K562 (cell line): ENCODE measurements at regions not wholly inside any gene's neighbourhood (a gene's known extent, or its start where the extent isn't known, plus 50 kb on each side); places are given as distances from the start of the nearest gene placed in this dataset.

Source experiments
- ATAC-seq: fragments of 200-7000 bp; cut with Tn5 transposase; 3 replicates; pipeline ENCODE4 v1.9.1; 2020; ENCODE audit warnings: moderate library complexity
- BruUV-seq: library from RNA; stranded (reverse); fragments of 400-500 nt; replicated peaks from 2 replicates; lab custom pipeline; 2021; lab: Mats Ljungman, UMichigan
- CTCF ChIA-PET: fragments of 300-600 bp; formaldehyde crosslinking; extraction: SDS; loops from one replicate; lab custom pipeline; 2021; ENCODE audit warnings: low intra/inter-chr PET ratio; lab: Yijun Ruan, JAX
- POLR2A ChIA-PET: fragments of 300-600, 350-650 bp; sonication (Branson Sonifier 250); formaldehyde crosslinking; extraction: SDS; loops from one replicate; lab custom pipeline; 2021; ENCODE audit warnings: antibody characterized with exemption, inconsistent platforms; lab: Yijun Ruan, JAX
- DNase-seq, 4 experiments: peaks; one replicate each; pipeline versions ENCODE4 v3.0.0 to v3.0.0-alpha.2; 2011 to 2018; ENCODE audit warnings: low spot score in 3 of 4, mixed read lengths in 3 of 4; ENCODE audit errors: extremely low read depth in 1 of 4
- FAIRE-seq: peaks from 2 replicates; lab custom pipeline; 2011; peaks lifted over from hg19 to GRCh38; lab: Jason Lieb, UNC
- H2AFZ ChIP-seq: 2 replicates; pipeline ENCODE4 v1.6.0; 2011; ENCODE audit warnings: low read depth, low read length, control low read depth, inconsistent platforms
- H3K27ac ChIP-seq: fragments of 200-600 bp; 3 replicates; pipeline ENCODE4 v1.8.0; 2011; ENCODE audit warnings: low read depth, mild to moderate bottlenecking, control low read depth, inconsistent platforms, low read length, moderate library complexity, mixed read lengths; ENCODE audit errors: extremely low read depth
- H3K27me3 ChIP-seq, 2 experiments: fragments of 300-600 bp in 1 of 2; 2 replicates in 1 of 2; 3 replicates in 1 of 2; pipeline versions ENCODE4 v1.6.0 to v1.8.0; 2011; ENCODE audit warnings: inconsistent platforms in 2 of 2, low read length in 2 of 2, mild to moderate bottlenecking in 1 of 2, mixed read lengths in 1 of 2, moderate library complexity in 1 of 2; ENCODE audit not compliant: control insufficient read depth in 2 of 2, insufficient read depth in 2 of 2
- H3K36me3 ChIP-seq: fragments of 300-600 bp; 3 replicates; pipeline ENCODE4 v1.8.0; 2011; ENCODE audit warnings: mild to moderate bottlenecking, low read length, inconsistent platforms; ENCODE audit not compliant: control insufficient read depth, insufficient read depth
- H3K4me1 ChIP-seq, 2 experiments: fragments of 200-600 bp in 1 of 2; replicated peaks in 1 of 2; 2 replicates in 1 of 2; 3 replicates in 1 of 2; pipeline versions ENCODE4 v1.5.1 to v1.8.0; 2011; ENCODE audit warnings: inconsistent platforms in 2 of 2, low read length in 2 of 2, mild to moderate bottlenecking in 1 of 2, mixed read lengths in 1 of 2, moderate library complexity in 1 of 2; ENCODE audit not compliant: control insufficient read depth in 2 of 2, insufficient read depth in 2 of 2
- H3K4me2 ChIP-seq: 2 replicates; pipeline ENCODE4 v1.6.1; 2011; ENCODE audit warnings: low read length, control low read depth, inconsistent platforms, mixed read lengths; ENCODE audit not compliant: insufficient read depth
- H3K4me3 ChIP-seq: fragments of 200-600 bp; sonication (generic), shearing (Covaris generic); 2 replicates; pipeline ENCODE4 v1.5.1; 2016; ENCODE audit warnings: control low read depth, inconsistent platforms
- H3K79me2 ChIP-seq: fragments of 200-600 bp; 3 replicates; pipeline ENCODE4 v1.8.0; 2011; ENCODE audit warnings: low read length, inconsistent platforms; ENCODE audit not compliant: control insufficient read depth, insufficient read depth
- H3K9ac ChIP-seq, 2 experiments: 2 replicates each; pipeline versions ENCODE4 v1.6.0 to v1.6.1; 2011; ENCODE audit warnings: low read depth in 2 of 2, low read length in 2 of 2, control low read depth in 1 of 2, inconsistent platforms in 1 of 2, mild to moderate bottlenecking in 1 of 2, mixed read lengths in 1 of 2; ENCODE audit not compliant: insufficient read depth in 1 of 2
- H3K9me1 ChIP-seq: one replicate; pipeline ENCODE4 v1.6.0; 2011; ENCODE audit warnings: inconsistent platforms, mild to moderate bottlenecking, low read length, moderate library complexity; ENCODE audit not compliant: control insufficient read depth, insufficient read depth
- H3K9me3 ChIP-seq: replicated peaks from 2 replicates; pipeline ENCODE4 v1.5.1; 2011; ENCODE audit warnings: low read depth, low read length, inconsistent platforms; ENCODE audit not compliant: control insufficient read depth, insufficient read depth
- H4K20me1 ChIP-seq: replicated peaks from 2 replicates; pipeline ENCODE4 v1.6.1; 2011; ENCODE audit warnings: low read length, inconsistent platforms, mixed read lengths; ENCODE audit not compliant: control insufficient read depth, insufficient read depth
- ARID1B ChIP-seq: fragments of 450-650 bp; IDR thresholded peaks from 2 replicates; pipeline ENCODE4 v1.6.1; 2016; ENCODE audit warnings: antibody characterized with exemption, mild to moderate bottlenecking, inconsistent platforms
- CBX3 ChIP-seq, 2 experiments: IDR thresholded peaks; 1 replicate in 1 of 2; 2 replicates in 1 of 2; pipeline ENCODE4 v1.6.1; 2012; ENCODE audit warnings: inconsistent platforms in 2 of 2, low read length in 2 of 2, borderline replicate concordance in 1 of 2, control low read depth in 1 of 2
- GABPB1 ChIP-seq: sonication (generic); formaldehyde crosslinking; IDR thresholded peaks from 2 replicates; pipeline ENCODE4 v1.8.0; 2022; ENCODE audit warnings: mild to moderate bottlenecking, missing genetic modification reagents
- KAT8 ChIP-seq: fragments of 450-650 bp; IDR thresholded peaks from 2 replicates; pipeline ENCODE4 v1.6.1; 2016; ENCODE audit warnings: low read depth, mild to moderate bottlenecking
- KLF13 ChIP-seq: fragments of 450-650 bp; IDR thresholded peaks from 2 replicates; pipeline ENCODE4 v1.6.1; 2016; ENCODE audit warnings: missing genetic modification characterization, low read depth, mild to moderate bottlenecking, missing compliant biosample characterization, moderate library complexity, borderline replicate concordance
- KLF6 ChIP-seq: fragments of 250-450 bp; sonication (Bioruptor Pico); IDR thresholded peaks from 2 replicates; pipeline ENCODE4 v1.4.0; 2020; ENCODE audit warnings: mild to moderate bottlenecking, moderate library complexity, borderline replicate concordance
- TAL1 ChIP-seq: fragments of 450-650 bp; IDR thresholded peaks from 2 replicates; pipeline ENCODE4 v1.6.1; 2016; ENCODE audit warnings: mild to moderate bottlenecking
- TEAD2 ChIP-seq: fragments of 450-650 bp; IDR thresholded peaks from 2 replicates; pipeline ENCODE4 v1.6.1; 2016; ENCODE audit warnings: missing genetic modification characterization, control low read depth, missing compliant biosample characterization
- ZC3H11A ChIP-seq: IDR thresholded peaks from 2 replicates; pipeline ENCODE4 v1.6.1; 2012; ENCODE audit warnings: low read depth, low read length, improper control_type of control experiment
- ZFP1 ChIP-seq: fragments of 450-650 bp; formaldehyde crosslinking; IDR thresholded peaks from 2 replicates; pipeline ENCODE4 v1.4.0; 2020; ENCODE audit warnings: mild to moderate bottlenecking, mixed read lengths
- ZNF165 ChIP-seq: fragments of 250-450 bp; sonication (Bioruptor Pico); IDR thresholded peaks from 2 replicates; pipeline ENCODE4 v1.4.0; 2020; ENCODE audit warnings: borderline replicate concordance
- ZNF24 ChIP-seq: fragments of 450-650 bp; IDR thresholded peaks from 2 replicates; pipeline ENCODE4 v1.6.1; 2016
- ZNF274 ChIP-seq: IDR thresholded peaks from 2 replicates; pipeline ENCODE4 v1.6.1; 2011; ENCODE audit warnings: low read depth, mild to moderate bottlenecking, low read length, moderate library complexity, borderline replicate concordance
- ZNF408 ChIP-seq: fragments of 250-450 bp; sonication (Bioruptor Pico); IDR thresholded peaks from 2 replicates; pipeline ENCODE4 v1.4.0; 2020; ENCODE audit warnings: low read depth, mild to moderate bottlenecking, moderate library complexity
- in situ Hi-C: fragments of 300-500 bp; cut with MboI; formaldehyde crosslinking; loops from 4 replicates; pipeline ENCODE4 v1.15.0; 2018; ENCODE audit warnings: inconsistent platforms, mixed read lengths
- intact Hi-C: fragments of 100-400 bp; cut with micrococcal nuclease; formaldehyde crosslinking; loops from 2 replicates; pipeline ENCODE4 v1.14.2; 2022
- TF ChIP-seq, protein P1 (sequence below): sonication (generic); formaldehyde crosslinking; IDR thresholded peaks from 2 replicates; pipeline ENCODE4 v1.8.0; 2022; ENCODE audit warnings: missing genetic modification reagents, mild to moderate bottlenecking, moderate library complexity, borderline replicate concordance
- TF ChIP-seq, protein P2 (sequence below): fragments of 450-650 bp; IDR thresholded peaks from 2 replicates; pipeline ENCODE4 v1.6.1; 2016; ENCODE audit warnings: borderline replicate concordance
- TF ChIP-seq, protein P3 (sequence below): sonication (generic); formaldehyde crosslinking; IDR thresholded peaks from 2 replicates; pipeline ENCODE4 v1.9.0; 2022; ENCODE audit warnings: mild to moderate bottlenecking, missing genetic modification reagents

DNA sequence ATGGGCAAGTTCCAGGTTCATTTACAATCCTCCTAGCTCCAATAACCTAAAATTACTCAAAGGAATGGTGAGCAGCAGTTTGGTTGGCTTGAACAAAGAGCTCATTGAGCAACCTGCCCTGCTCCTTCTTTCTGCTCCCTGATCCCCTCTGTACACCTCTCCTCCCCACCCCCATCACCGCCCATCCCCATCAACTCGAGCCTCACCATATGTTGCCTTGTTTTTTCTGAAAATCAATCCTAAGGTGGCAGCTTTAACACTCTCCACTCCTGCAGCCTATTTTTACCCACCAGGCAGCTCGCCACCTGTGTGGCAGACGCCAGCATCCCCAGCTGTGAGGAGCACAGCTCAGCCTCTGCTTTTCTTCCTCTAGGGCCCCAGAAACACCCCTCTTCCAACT, 533.4 kb upstream of the BRINP1 start (continued):
- TF ChIP-seq ZNF408, result no peak
- no peak for TF ChIP-seq ZC3H11A
- no peak for TF ChIP-seq ZNF24
- TF ChIP-seq ZNF165, result no peak
- no peak for TF ChIP-seq KLF13 (tag)
- TF ChIP-seq, protein P1, sequence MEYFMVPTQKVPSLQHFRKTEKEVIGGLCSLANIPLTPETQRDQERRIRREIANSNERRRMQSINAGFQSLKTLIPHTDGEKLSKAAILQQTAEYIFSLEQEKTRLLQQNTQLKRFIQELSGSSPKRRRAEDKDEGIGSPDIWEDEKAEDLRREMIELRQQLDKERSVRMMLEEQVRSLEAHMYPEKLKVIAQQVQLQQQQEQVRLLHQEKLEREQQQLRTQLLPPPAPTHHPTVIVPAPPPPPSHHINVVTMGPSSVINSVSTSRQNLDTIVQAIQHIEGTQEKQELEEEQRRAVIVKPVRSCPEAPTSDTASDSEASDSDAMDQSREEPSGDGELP (CRISPR knock-in tag), result no peak

DNA sequence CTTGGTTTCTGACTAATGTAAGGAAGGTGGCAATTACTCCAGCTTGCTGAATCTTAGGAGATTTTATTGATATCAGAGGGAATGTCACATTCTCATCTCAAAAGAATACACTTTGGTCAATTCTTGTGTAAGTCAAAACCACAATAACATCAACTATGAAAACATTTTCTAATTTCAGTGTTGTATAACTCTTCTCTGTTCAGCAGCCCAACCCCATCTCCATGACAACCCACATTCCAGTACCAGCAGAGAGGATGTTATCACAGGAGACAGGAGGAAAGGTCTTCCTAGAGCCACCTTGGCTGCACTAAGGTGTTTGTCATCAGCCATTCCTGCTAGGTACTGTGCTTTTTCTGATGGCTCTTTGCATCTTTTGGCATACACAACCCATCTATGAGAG, 529.1 kb upstream of the BRINP1 start:
- Histone ChIP-seq H3K9ac (no peak overlapping the region), H3K4me1 (no peaks in the 10 kb centered on the region), H3K27ac (no peak overlapping the region), H3K79me2 (no peaks in the 10 kb centered on the region), H3K9me3 (no peaks in the 10 kb centered on the region), H3K4me2 (no peak overlapping the region), H2AFZ (no peak overlapping the region), H4K20me1 (no peaks in the 10 kb centered on the region), H3K27me3 (no peaks in the 10 kb centered on the region), H3K9me1 (no peaks in the 10 kb centered on the region), H3K4me3 (no peak overlapping the region), H3K36me3 (no peaks in the 10 kb centered on the region)
- DNase-seq, result no peak
- intact Hi-C loops, result no loop called here
- ATAC-seq, result no peak
- CTCF ChIA-PET, result no interaction called here
- in situ Hi-C loops, result no loop called here
- POLR2A ChIA-PET, result no interaction called here
- no TSS peak for BruUV-seq
- no peak for FAIRE-seq
- TF ChIP-seq, protein P2, sequence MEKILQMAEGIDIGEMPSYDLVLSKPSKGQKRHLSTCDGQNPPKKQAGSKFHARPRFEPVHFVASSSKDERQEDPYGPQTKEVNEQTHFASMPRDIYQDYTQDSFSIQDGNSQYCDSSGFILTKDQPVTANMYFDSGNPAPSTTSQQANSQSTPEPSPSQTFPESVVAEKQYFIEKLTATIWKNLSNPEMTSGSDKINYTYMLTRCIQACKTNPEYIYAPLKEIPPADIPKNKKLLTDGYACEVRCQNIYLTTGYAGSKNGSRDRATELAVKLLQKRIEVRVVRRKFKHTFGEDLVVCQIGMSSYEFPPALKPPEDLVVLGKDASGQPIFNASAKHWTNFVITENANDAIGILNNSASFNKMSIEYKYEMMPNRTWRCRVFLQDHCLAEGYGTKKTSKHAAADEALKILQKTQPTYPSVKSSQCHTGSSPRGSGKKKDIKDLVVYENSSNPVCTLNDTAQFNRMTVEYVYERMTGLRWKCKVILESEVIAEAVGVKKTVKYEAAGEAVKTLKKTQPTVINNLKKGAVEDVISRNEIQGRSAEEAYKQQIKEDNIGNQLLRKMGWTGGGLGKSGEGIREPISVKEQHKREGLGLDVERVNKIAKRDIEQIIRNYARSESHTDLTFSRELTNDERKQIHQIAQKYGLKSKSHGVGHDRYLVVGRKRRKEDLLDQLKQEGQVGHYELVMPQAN, result no peak
- TF ChIP-seq ARID1B (no peak), ZNF274 (no peak), KLF6 (CRISPR knock-in tag) (no peak), CBX3 (IDR thresholded peaks at IDR 0.05; ENCODE audit: borderline replicate concordance in 1 of 2, low read length in 2 of 2) (no peak), TEAD2 (no peak), KAT8 (no peak), ZFP1 (CRISPR knock-in tag) (no peak), TAL1 (no peak), GABPB1 (CRISPR knock-in tag) (no peak)
- TF ChIP-seq, protein P3, sequence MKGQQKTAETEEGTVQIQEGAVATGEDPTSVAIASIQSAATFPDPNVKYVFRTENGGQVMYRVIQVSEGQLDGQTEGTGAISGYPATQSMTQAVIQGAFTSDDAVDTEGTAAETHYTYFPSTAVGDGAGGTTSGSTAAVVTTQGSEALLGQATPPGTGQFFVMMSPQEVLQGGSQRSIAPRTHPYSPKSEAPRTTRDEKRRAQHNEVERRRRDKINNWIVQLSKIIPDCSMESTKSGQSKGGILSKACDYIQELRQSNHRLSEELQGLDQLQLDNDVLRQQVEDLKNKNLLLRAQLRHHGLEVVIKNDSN (CRISPR knock-in tag), result no peak
